NOMO-1 treated with DMSO at 0.1 percent for 48 hours (cell line): ENCODE measurements at regions not wholly inside any gene's neighbourhood (a gene's known extent, or its start where the extent isn't known, plus 50 kb on each side); places are given as distances from the start of the nearest gene placed in this dataset.

ENCODE experiments used
- DNase-seq: peaks from one replicate; lab custom pipeline; 2025; ENCODE audit not compliant: unreplicated experiment; lab: John Stamatoyannopoulos, UW

DNA sequence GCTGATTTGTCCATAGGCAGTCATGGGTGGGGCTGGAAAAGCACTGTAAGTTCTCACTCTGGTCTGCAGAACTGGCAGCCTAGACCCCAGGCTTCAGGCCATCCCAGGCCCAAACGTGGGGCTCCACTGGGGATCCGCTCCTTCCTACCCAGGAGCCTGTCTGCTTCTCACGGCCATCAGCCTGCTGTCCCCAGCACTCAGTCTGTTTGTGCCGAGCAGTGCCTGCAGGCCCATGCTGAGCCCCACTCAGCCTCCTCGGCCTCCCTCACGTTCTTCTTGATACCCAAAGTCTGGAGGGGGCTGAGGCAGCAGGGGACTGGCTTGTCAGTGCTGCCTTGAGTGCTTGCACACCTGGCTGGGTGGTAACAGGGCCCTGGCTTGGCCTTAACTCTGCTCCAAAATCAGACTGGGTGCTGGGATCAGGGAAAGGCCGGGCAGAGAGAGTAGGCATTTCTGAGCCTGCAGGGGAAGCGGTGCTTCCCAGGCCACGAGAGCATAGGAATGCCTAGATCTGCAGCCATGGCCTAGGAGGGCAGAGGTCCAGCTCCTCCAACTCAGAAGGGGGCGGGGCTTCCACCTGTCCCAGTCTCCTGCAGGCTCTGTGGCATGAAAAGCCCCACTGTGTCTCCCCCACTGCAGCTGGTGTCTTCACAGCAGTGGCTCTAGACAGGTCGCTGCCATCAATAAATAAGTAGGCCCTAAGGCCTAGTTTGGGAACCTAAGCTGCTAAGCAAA, 772.4 kb upstream of the FBXO33 start:
- DNase-seq: no peak

GRCh38 chr14:40199101-40199500, 766.9 kb upstream of the FBXO33 start:
- DNase-seq: no peak

- no peak for DNase-seq
These were observed 765.1 kb upstream of the FBXO33 start for GRCh38 chr14:40197344-40197743.

DNA sequence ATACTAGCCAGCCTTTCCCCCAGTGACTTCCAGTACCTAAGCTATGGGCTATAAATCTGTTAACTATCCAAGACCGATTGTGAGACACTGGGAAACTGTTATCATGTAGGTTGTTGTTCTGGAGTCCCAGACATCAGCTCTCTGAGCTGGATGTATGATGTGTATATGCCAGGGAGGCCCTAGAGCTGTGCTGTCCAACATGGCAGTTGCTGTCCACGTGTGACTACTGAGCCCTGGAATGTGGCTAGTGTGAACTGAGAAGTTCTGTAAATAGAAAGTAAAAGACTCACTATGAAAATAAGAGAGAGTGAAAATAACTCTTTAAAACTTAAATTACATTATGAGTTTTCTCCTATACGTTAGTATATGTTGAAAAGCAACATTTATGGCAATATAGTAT, 755.8 kb upstream of the FBXO33 start:
- DNase-seq: no peak

DNA sequence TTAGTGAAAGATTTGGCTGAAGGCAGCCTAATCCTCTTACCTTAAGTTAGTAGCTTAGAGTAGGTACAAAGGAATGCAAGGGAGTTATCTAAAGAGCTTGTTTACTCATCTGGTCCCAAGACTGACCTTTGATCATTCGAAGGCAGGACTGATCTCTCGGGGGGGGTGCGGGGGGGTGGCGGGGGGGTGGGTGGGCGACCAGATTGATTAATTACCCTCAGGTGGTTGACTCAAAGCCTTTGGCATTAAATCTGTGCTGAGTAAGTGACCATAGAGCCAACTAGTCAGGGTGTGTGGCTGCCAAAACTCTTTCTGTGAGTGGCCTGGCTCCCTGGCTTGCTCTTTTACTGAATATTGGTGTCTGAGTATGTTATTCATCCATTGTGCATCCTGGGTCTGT, 731.9 kb upstream of the FBXO33 start:
- DNase-seq: no peak

- DNase-seq: no peak
These were observed 707.4 kb upstream of the FBXO33 start for GRCh38 chr14:40139657-40140056.

- DNase-seq: no peak
These were observed 701.2 kb upstream of the FBXO33 start for GRCh38 chr14:40133463-40133862.

DNA sequence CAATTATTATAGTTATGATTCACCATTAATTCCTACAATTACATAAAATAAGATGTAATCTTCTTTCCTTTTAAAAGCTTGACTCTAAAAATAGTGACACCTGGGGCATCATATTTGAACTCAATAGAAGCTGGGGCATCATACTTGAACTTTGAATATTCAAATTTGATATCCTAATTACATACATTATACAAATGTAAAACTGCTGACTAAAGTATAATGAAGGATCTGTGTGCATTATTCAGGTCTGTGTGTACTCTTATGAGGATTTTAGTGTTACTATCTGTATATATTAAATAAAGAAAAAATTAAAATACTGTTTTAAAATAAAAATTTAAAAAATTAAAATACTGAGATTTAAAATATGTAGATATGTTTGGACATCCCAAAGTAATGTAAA, 696.9 kb upstream of the FBXO33 start:
- no peak for DNase-seq

DNA sequence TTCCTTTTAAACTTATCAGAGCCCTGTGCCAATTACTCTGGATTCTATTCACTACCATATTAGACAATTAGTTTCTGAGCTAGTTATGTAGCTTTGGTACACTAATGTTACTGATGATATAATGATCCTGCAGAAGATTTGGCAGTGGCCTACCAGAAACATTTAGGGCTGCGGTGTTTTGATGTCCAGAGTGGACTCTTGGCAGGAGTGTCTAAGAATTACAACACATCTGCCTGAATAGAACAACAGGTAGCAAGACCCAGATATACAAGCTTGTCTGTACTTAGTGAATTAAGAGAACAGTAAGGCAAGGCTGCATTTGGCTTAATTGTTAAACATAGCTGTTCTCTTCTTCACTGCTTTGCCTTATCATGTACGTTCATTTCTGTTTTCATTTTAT, 691.6 kb upstream of the FBXO33 start:
- no peak for DNase-seq

DNA sequence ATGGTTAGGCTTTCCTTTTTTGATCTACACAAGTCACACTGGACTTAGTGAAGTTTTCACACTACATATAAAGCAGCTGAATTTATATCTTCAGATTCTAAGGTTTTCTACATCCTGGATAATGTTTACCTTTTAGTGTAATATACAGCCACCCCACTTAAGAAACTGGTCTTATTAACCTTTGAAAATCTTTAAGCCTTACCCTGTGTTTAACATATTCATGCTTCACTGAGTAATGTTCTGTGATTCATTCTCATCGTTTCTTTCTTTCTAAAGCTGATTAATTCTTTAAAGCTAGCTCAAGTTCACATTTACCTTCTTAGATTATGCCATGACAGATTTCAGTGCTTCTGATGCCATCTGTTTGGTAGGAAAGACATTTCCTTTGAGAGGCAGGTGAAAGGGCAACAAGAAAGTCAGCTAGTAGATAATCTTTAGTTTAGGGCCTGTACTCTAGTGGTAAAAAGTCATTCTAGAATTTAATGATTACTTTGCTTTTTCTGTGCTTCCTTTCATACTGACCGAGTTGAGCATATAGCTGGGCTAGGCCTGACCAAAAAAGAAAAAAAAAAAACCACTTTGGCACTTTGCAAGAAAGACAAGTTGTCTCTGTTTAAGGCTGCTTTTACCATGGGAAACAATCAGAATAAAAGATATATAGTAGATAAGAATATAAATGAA, 690.9 kb upstream of the FBXO33 start:
- DNase-seq: no peak

DNA sequence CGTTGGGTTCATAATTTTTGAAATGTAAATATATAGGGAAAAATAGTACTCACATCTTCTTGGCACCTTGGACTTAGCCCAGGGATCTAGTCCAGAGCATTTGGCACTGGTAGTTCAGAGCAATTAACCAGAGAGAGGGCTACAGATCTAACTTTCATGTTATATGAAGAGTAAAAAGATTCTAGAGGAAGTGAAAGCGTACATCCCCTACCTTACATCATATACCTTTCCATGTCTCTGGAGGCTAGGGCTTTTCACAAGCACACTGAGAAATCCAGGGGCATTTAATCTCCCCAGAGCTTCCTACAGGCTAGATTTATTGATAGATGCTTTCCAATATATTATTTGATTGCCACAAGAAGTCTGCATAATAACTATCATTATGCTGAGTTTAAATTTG, 687.5 kb upstream of the FBXO33 start:
- DNase-seq: no peak

- DNase-seq: no peak
These were observed 687.1 kb upstream of the FBXO33 start for GRCh38 chr14:40119321-40119720.

- DNase-seq: no peak
These were observed 683.4 kb upstream of the FBXO33 start for GRCh38 chr14:40115583-40115982.

- DNase-seq: no peak
These were observed 681.4 kb upstream of the FBXO33 start for GRCh38 chr14:40113671-40114070.

DNA sequence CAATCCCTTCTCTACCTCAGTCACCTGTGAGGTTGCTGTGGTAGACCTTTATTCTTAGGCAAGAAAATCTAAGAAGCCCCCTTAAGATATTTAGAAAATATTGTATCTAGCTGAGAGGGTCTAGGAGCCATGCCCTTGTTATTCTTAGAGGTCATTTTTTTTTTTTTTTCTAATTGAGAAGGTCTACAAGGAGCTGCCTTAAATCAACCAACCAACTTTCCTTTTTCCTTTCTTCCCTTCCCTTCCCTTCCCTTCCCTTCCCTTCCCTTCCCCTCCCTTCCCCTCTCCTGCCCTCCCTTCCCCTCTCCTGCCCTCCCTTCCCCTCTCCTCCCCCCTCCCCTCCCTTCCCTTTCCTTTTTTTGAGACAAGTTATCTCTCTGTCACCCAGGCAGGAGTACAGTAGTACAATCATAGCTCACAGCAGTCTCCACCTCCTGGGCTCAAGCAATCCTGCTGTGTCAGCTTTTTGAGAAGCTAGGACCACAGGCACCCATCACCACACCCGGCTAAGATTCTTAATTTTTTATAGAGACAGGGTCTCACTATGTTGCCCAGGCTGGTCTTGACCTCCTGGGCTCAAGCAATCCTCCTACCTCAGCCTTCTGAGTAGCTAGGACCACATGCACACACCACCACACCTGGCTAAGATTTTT, 668.4 kb upstream of the FBXO33 start:
- DNase-seq: no peak

DNA sequence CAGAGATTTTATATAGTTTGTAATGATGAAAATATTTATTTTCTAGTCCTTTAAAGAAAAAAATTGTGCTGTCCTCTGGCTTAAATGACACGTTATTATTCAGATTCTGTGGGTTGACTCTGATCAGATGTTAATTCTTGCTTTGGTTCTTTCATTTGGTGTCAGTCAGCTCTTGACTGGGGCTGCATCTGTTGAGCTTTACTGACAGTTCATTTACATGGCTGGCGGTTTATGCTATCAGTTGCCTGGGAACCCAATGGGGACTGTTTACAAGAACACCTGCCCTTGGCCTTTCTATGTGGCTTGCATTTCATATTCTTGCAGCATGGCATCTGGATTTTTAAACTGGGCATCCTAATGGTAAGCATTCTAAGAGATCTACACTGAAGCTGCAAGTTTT, 667.1 kb upstream of the FBXO33 start:
- no peak for DNase-seq

GRCh38 chr14:40098468-40098867, 666.2 kb upstream of the FBXO33 start:
- DNase-seq: no peak

- no peak for DNase-seq
These were observed 664.7 kb upstream of the FBXO33 start for GRCh38 chr14:40096968-40097367.

GRCh38 chr14:40093800-40094199, 661.6 kb upstream of the FBXO33 start:
- no peak for DNase-seq

GRCh38 chr14:40074169-40074568, 641.9 kb upstream of the FBXO33 start:
- no peak for DNase-seq

DNA sequence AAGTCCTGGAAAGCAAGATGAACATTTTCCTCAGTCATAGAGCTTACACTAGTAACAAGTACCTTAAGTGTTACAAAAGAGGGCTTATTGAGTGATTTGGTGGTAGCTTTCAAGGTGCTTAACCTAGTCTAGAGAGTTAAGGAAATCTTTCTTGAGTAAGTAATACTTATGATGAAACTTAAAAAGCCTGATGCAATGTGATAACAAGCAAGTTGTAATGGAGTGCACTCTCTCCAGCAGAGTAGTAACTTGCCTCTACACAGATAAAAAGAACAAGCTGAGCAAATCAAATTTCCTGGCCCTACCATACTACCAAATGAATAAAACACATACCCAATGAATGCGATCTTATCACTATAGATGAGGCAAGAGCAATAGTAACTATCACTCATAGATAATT, 639.9 kb upstream of the FBXO33 start:
- DNase-seq: no peak
